Endodermal cell (in vitro differentiated cells): ENCODE measurements at regions not wholly inside any gene's neighbourhood (a gene's known extent, or its start where the extent isn't known, plus 50 kb on each side); places are given as distances from the start of the nearest gene placed in this dataset.

ENCODE experiments used
- DNase-seq: peaks from one replicate; pipeline ENCODE4 v3.0.0-alpha.2; 2017
- H3K27ac ChIP-seq: 2 replicates; pipeline ENCODE4 v1.5.1; 2013; ENCODE audit warnings: mild to moderate bottlenecking, low read depth, low read length, moderate library complexity
- H3K27me3 ChIP-seq: 2 replicates; pipeline ENCODE4 v1.6.1; 2013; ENCODE audit warnings: mild to moderate bottlenecking, low read length, moderate library complexity; ENCODE audit not compliant: insufficient read depth, control insufficient read depth, poor library complexity, severe bottlenecking
- H3K36me3 ChIP-seq: 2 replicates; pipeline ENCODE4 v1.7.0; 2013; ENCODE audit warnings: mild to moderate bottlenecking, low read length, moderate library complexity; ENCODE audit not compliant: control insufficient read depth, insufficient read depth
- H3K4me1 ChIP-seq: one replicate; pipeline ENCODE4 v1.7.0; 2013; ENCODE audit warnings: low read length; ENCODE audit not compliant: control insufficient read depth, insufficient read depth
- H3K4me3 ChIP-seq: 2 replicates; pipeline ENCODE4 v1.5.1; 2013; ENCODE audit warnings: mild to moderate bottlenecking, low read length, moderate library complexity
- H3K9ac ChIP-seq: 2 replicates; pipeline ENCODE4 v1.6.1; 2013; ENCODE audit warnings: mild to moderate bottlenecking, low read length, moderate library complexity; ENCODE audit not compliant: poor library complexity, severe bottlenecking; ENCODE audit errors: extremely low read depth
- H3K9me3 ChIP-seq: 2 replicates; pipeline ENCODE4 v1.6.1; 2013; ENCODE audit warnings: mild to moderate bottlenecking, low read length, moderate library complexity; ENCODE audit not compliant: control insufficient read depth
- H3K27ac Mint-ChIP-seq: 2 replicates; pipeline ENCODE4 v1.8.0; 2020; ENCODE audit warnings: mixed read lengths
- H3K27me3 Mint-ChIP-seq: 2 replicates; pipeline ENCODE4 v1.8.0; 2021; ENCODE audit warnings: mild to moderate bottlenecking, mixed read lengths; ENCODE audit not compliant: insufficient read depth
- H3K36me3 Mint-ChIP-seq: 2 replicates; pipeline ENCODE4 v1.8.0; 2020; ENCODE audit warnings: low read depth, mixed read lengths
- H3K4me1 Mint-ChIP-seq: 2 replicates; pipeline ENCODE4 v1.8.0; 2020; ENCODE audit warnings: mixed read lengths
- H3K4me3 Mint-ChIP-seq: 2 replicates; pipeline ENCODE4 v1.8.0; 2020; ENCODE audit warnings: mild to moderate bottlenecking, moderate library complexity, mixed read lengths
- H3K9me3 Mint-ChIP-seq: 2 replicates; pipeline ENCODE4 v1.8.0; 2020; ENCODE audit warnings: mild to moderate bottlenecking, mixed read lengths
- WGBS, 2 experiments: methylation state at CpG; one replicate each; pipeline versions ENCODE4 v1.1.5 to v1.1.7; 2013; ENCODE audit warnings: missing lambda C conversion rate in 2 of 2, mixed read lengths in 1 of 2; ENCODE audit not compliant: insufficient coverage in 1 of 2, insufficient read length in 1 of 2; 5-methylcytosine and 5-hydroxymethylcytosine counted together
- TF ChIP-seq, protein P1 (sequence below): fragments of 200-600 bp; sonication (generic); conservative IDR thresholded peaks from 2 replicates; pipeline ENCODE4 v1.5.0; 2021; ENCODE audit warnings: antibody characterized with exemption, mild to moderate bottlenecking

DNA sequence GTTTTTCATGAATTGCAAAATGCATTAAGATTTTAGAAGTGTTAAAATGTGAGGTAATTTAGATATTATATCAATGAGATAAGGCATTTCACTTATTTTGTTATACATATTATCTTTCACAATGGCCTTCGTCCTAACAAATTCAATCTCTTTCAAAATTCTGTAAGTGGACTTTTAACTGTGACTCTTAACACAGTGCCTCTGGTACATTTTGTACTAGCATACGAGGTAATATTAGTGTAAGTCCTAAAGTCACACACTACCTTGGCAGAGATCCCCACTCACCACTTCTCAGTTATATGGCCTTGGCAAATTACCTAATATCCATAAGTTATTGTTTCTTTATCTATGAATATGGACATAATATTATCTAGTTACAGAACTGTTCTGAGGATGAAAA is 101.3 kb upstream of the SLITRK6 start:
- 96% methylated on average over 2 of the region's 2 CpGs; no CpG with 5 or more reads in 1 of the 2 experiments for WGBS, 2 experiments
- H3K27ac Mint-ChIP-seq = no peak overlapping the region
- H3K27me3 ChIP-seq = no peaks in the 10 kb centered on the region

DNA sequence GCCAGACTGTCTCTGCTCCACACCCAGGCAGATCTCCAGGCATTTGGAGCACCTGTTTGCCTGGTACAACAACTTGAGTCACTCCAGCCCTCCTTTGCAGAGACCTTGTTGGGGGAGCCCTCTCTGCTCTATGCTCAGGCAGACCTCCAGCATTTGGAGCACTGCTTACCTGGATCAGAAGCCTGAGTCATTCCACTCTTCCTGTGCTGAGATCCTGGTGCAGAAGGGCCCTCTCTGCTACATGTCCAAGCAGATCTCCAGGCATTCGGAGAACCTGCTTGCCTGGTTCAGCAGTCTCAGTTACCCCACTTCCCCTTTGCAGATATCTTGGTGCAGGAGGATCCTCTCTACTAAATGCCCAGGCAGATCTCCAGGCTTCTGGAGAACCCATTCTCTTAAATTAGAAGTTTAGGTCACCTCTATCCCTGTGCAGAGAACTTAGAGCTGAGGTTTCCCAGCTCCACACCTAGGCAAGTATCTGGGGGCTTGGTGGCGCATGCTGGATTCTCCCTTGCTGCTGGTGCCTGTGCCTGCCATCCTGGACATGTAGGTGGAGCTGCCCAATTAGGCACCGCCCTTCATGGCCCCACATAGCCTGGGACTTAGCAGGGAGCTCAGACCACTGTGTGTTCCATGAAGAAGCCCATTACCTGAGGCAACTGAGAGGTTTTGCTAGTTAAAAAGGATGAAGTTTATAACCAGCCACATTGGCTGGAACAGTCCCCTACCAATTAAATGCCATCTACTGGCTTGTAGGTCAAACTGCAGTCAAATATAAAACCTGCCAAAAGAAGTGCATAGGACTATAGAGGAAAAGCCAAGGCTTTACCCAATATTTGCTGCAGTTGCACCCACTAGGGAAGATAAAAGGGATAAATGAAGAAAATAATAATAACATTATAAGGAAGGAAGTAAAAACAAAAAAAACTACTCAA is 97.6 kb upstream of the SLITRK6 start:
- 93 to 100% methylated on average over 2 to 3 of the region's 3 CpGs for WGBS, 2 experiments
- H3K4me1 Mint-ChIP-seq = no peaks in the 10 kb centered on the region

More for the DNA sequence above, 101.3 kb upstream of the SLITRK6 start:
- Histone ChIP-seq H3K4me1 (no peaks in the 10 kb centered on the region), H3K9me3 (no peaks in the 10 kb centered on the region), H3K9ac (no peak overlapping the region), H3K4me3 (no peak overlapping the region), H3K36me3 (no peaks in the 10 kb centered on the region), H3K27ac (no peak overlapping the region)
- no peaks in the 10 kb centered on the region for H3K4me1 Mint-ChIP-seq
- H3K36me3 Mint-ChIP-seq = no peaks in the 10 kb centered on the region
- H3K9me3 Mint-ChIP-seq = no peaks in the 10 kb centered on the region
- no peaks in the 10 kb centered on the region for H3K27me3 Mint-ChIP-seq
- no peak overlapping the region for H3K4me3 Mint-ChIP-seq
- no peak for DNase-seq
- TF ChIP-seq, protein P1, sequence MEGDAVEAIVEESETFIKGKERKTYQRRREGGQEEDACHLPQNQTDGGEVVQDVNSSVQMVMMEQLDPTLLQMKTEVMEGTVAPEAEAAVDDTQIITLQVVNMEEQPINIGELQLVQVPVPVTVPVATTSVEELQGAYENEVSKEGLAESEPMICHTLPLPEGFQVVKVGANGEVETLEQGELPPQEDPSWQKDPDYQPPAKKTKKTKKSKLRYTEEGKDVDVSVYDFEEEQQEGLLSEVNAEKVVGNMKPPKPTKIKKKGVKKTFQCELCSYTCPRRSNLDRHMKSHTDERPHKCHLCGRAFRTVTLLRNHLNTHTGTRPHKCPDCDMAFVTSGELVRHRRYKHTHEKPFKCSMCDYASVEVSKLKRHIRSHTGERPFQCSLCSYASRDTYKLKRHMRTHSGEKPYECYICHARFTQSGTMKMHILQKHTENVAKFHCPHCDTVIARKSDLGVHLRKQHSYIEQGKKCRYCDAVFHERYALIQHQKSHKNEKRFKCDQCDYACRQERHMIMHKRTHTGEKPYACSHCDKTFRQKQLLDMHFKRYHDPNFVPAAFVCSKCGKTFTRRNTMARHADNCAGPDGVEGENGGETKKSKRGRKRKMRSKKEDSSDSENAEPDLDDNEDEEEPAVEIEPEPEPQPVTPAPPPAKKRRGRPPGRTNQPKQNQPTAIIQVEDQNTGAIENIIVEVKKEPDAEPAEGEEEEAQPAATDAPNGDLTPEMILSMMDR = no peak

DNA sequence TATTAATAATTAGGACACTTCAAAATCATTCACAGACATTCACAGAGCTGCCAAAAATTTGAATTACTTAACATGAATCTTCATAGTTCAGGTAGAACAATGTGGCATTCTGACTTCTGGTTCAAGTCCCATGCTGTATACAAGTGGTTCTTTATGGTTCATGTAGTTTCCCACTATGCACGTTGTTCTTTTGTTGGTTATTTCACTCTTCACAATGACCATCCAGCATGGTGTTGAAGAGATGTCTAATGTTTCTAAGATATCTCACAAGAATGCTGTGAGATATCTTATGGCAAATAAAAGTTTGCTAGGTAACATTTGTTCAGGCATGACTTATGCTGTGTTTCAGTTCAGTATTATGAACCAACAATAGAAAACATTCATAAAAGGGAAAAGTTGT is 88.2 kb upstream of the SLITRK6 start:
- no peak overlapping the region for H3K4me3 ChIP-seq
- DNase-seq = no peak
- Mint-ChIP-seq H3K36me3 (no peaks in the 10 kb centered on the region), H3K27ac (no peak overlapping the region), H3K4me3 (no peak overlapping the region), H3K4me1 (no peaks in the 10 kb centered on the region), H3K9me3 (no peaks in the 10 kb centered on the region), H3K27me3 (no peaks in the 10 kb centered on the region)
- no peak overlapping the region for H3K9ac ChIP-seq
- TF ChIP-seq, protein P1 = no peak
- WGBS, 2 experiments = 89 to 100% methylated on average over 1 of the region's 1 CpG
- H3K4me1 ChIP-seq = no peaks in the 10 kb centered on the region
- no peaks in the 10 kb centered on the region for H3K27me3 ChIP-seq
- H3K9me3 ChIP-seq = no peaks in the 10 kb centered on the region
- H3K27ac ChIP-seq = peak overlapping the region; percentile 17
- no peaks in the 10 kb centered on the region for H3K36me3 ChIP-seq

More for the DNA sequence above, 97.6 kb upstream of the SLITRK6 start:
- H3K9ac ChIP-seq = no peak overlapping the region
- peak; percentile 61 for DNase-seq
- H3K36me3 Mint-ChIP-seq = no peaks in the 10 kb centered on the region
- H3K27ac Mint-ChIP-seq = no peak overlapping the region
- no peaks in the 10 kb centered on the region for H3K27me3 Mint-ChIP-seq
- no peak overlapping the region for H3K4me3 Mint-ChIP-seq
- H3K36me3 ChIP-seq = no peaks in the 10 kb centered on the region
- TF ChIP-seq, protein P1 = peak; percentile 70
- no peak overlapping the region for H3K27ac ChIP-seq
- H3K27me3 ChIP-seq = no peaks in the 10 kb centered on the region
- no peaks in the 10 kb centered on the region for H3K9me3 ChIP-seq
- H3K4me1 ChIP-seq = no peaks in the 10 kb centered on the region
- no peak overlapping the region for H3K4me3 ChIP-seq
- H3K9me3 Mint-ChIP-seq = no peaks in the 10 kb centered on the region
